ENCODE measurements at regions not wholly inside any gene's neighbourhood (a gene's known extent, or its start where the extent isn't known, plus 50 kb on each side); places are given as distances from the start of the nearest gene placed in this dataset.

DNA sequence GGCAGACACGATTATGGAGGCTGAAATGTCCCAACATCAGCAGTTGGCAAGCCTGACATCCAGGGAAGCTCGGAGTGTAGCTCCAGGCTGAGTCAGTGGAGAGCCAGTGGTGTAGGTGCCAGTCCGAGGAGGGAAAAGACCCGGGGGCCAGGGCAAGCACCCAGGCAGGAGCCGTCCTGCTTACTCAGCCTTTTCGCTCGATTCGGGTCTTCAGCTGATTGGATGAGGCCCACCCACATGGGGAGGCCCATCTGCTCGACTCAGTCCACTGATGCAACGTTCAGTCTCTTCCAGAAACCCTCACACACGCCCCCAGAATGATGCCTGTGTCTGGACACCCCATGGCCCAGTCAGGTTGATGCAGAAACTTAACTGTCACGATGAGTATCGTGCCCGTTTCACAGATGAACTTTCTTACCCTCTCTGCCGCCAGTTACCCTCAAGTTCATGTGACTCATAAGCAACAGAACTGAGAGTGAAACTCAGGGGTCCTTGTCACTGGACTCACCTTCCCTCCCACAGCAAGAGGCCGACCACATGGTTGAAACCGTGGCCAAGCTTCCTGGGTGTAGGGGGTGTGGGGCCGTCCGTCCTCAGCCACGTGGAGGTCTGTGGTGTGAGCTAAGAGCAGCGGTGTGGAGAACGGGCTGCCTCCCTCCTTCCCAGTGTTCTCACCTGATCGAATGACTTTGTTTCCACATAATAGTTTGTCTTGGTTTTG is 197.4 kb upstream of the HDAC4 start (continued):
- TF ChIP-seq CTCF (conservative IDR thresholded peaks at IDR 0.05; ENCODE audit: low read depth in 2 of 2), result no peak
- no peak for TF ChIP-seq ZNF114 (CRISPR knock-in tag; IDR thresholded peaks at IDR 0.05)
- TF ChIP-seq EZH2phosphoT487 (IDR thresholded peaks at IDR 0.05; ENCODE audit: unreplicated experiment), result no peak
- TF ChIP-seq, protein P1, sequence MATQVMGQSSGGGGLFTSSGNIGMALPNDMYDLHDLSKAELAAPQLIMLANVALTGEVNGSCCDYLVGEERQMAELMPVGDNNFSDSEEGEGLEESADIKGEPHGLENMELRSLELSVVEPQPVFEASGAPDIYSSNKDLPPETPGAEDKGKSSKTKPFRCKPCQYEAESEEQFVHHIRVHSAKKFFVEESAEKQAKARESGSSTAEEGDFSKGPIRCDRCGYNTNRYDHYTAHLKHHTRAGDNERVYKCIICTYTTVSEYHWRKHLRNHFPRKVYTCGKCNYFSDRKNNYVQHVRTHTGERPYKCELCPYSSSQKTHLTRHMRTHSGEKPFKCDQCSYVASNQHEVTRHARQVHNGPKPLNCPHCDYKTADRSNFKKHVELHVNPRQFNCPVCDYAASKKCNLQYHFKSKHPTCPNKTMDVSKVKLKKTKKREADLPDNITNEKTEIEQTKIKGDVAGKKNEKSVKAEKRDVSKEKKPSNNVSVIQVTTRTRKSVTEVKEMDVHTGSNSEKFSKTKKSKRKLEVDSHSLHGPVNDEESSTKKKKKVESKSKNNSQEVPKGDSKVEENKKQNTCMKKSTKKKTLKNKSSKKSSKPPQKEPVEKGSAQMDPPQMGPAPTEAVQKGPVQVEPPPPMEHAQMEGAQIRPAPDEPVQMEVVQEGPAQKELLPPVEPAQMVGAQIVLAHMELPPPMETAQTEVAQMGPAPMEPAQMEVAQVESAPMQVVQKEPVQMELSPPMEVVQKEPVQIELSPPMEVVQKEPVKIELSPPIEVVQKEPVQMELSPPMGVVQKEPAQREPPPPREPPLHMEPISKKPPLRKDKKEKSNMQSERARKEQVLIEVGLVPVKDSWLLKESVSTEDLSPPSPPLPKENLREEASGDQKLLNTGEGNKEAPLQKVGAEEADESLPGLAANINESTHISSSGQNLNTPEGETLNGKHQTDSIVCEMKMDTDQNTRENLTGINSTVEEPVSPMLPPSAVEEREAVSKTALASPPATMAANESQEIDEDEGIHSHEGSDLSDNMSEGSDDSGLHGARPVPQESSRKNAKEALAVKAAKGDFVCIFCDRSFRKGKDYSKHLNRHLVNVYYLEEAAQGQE (IDR thresholded peaks at IDR 0.05; ENCODE audit: unreplicated experiment), result no peak
- no peak for TF ChIP-seq JUNB (IDR thresholded peaks at IDR 0.05; ENCODE audit: unreplicated experiment)
- TF ChIP-seq CREB1 (CRISPR knock-in tag; IDR thresholded peaks at IDR 0.05; ENCODE audit: low read depth), result no peak
- TF ChIP-seq, protein P2, sequence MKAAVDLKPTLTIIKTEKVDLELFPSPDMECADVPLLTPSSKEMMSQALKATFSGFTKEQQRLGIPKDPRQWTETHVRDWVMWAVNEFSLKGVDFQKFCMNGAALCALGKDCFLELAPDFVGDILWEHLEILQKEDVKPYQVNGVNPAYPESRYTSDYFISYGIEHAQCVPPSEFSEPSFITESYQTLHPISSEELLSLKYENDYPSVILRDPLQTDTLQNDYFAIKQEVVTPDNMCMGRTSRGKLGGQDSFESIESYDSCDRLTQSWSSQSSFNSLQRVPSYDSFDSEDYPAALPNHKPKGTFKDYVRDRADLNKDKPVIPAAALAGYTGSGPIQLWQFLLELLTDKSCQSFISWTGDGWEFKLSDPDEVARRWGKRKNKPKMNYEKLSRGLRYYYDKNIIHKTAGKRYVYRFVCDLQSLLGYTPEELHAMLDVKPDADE (IDR thresholded peaks at IDR 0.05), result no peak
- no peak for TF ChIP-seq POLR2AphosphoS5 (IDR thresholded peaks at IDR 0.05; ENCODE audit: low read depth)
- no peak for TF ChIP-seq NANOG (IDR thresholded peaks at IDR 0.05; ENCODE audit: borderline replicate concordance)

- Histone ChIP-seq H3F3A (replicated peaks; ENCODE audit: low read depth) (no peaks in the 10 kb centered on the region), H4K20me1 (replicated peaks; ENCODE audit: insufficient read depth) (no peaks in the 10 kb centered on the region), H3K27ac (ENCODE audit: low read depth) (no peak overlapping the region), H3K4me3 (no peak overlapping the region), H3K27me3 (ENCODE audit: insufficient read depth) (no peaks in the 10 kb centered on the region), H3K36me3 (ENCODE audit: insufficient read depth) (no peaks in the 10 kb centered on the region), H3K79me2 (replicated peaks; ENCODE audit: insufficient read depth) (no peaks in the 10 kb centered on the region), H3K9me2 (ENCODE audit: insufficient read depth) (no peaks in the 10 kb centered on the region), H3K4me2 (no peak overlapping the region), H3K4me1 (ENCODE audit: insufficient read depth) (no peaks in the 10 kb centered on the region; the same call in 1 of the 2 replicates), H2AFZ (no peak overlapping the region)
- DNase-seq (ENCODE audit: low spot score) (no peak), ATAC-seq (no peak)
- peaks cover 7% of the 10 kb centered on the region for H3K4me1 Mint-ChIP-seq
- H3K9me3 Mint-ChIP-seq, result peaks cover 21% of the 10 kb centered on the region
- peaks cover 5% of the 10 kb centered on the region for H3K27me3 Mint-ChIP-seq (ENCODE audit: insufficient read depth, low read depth, poor library complexity)
- H3K4me3 Mint-ChIP-seq, result no peak overlapping the region
- no peak overlapping the region for H3K27ac Mint-ChIP-seq
- H3K36me3 Mint-ChIP-seq (ENCODE audit: low read depth), result peaks cover 4% of the 10 kb centered on the region
- TF ChIP-seq ZNF331 (CRISPR knock-in tag; IDR thresholded peaks at IDR 0.05; ENCODE audit: low read depth), result no peak
- TF ChIP-seq NANOG (IDR thresholded peaks at IDR 0.05; ENCODE audit: borderline replicate concordance), result no peak
- TF ChIP-seq, protein P3, sequence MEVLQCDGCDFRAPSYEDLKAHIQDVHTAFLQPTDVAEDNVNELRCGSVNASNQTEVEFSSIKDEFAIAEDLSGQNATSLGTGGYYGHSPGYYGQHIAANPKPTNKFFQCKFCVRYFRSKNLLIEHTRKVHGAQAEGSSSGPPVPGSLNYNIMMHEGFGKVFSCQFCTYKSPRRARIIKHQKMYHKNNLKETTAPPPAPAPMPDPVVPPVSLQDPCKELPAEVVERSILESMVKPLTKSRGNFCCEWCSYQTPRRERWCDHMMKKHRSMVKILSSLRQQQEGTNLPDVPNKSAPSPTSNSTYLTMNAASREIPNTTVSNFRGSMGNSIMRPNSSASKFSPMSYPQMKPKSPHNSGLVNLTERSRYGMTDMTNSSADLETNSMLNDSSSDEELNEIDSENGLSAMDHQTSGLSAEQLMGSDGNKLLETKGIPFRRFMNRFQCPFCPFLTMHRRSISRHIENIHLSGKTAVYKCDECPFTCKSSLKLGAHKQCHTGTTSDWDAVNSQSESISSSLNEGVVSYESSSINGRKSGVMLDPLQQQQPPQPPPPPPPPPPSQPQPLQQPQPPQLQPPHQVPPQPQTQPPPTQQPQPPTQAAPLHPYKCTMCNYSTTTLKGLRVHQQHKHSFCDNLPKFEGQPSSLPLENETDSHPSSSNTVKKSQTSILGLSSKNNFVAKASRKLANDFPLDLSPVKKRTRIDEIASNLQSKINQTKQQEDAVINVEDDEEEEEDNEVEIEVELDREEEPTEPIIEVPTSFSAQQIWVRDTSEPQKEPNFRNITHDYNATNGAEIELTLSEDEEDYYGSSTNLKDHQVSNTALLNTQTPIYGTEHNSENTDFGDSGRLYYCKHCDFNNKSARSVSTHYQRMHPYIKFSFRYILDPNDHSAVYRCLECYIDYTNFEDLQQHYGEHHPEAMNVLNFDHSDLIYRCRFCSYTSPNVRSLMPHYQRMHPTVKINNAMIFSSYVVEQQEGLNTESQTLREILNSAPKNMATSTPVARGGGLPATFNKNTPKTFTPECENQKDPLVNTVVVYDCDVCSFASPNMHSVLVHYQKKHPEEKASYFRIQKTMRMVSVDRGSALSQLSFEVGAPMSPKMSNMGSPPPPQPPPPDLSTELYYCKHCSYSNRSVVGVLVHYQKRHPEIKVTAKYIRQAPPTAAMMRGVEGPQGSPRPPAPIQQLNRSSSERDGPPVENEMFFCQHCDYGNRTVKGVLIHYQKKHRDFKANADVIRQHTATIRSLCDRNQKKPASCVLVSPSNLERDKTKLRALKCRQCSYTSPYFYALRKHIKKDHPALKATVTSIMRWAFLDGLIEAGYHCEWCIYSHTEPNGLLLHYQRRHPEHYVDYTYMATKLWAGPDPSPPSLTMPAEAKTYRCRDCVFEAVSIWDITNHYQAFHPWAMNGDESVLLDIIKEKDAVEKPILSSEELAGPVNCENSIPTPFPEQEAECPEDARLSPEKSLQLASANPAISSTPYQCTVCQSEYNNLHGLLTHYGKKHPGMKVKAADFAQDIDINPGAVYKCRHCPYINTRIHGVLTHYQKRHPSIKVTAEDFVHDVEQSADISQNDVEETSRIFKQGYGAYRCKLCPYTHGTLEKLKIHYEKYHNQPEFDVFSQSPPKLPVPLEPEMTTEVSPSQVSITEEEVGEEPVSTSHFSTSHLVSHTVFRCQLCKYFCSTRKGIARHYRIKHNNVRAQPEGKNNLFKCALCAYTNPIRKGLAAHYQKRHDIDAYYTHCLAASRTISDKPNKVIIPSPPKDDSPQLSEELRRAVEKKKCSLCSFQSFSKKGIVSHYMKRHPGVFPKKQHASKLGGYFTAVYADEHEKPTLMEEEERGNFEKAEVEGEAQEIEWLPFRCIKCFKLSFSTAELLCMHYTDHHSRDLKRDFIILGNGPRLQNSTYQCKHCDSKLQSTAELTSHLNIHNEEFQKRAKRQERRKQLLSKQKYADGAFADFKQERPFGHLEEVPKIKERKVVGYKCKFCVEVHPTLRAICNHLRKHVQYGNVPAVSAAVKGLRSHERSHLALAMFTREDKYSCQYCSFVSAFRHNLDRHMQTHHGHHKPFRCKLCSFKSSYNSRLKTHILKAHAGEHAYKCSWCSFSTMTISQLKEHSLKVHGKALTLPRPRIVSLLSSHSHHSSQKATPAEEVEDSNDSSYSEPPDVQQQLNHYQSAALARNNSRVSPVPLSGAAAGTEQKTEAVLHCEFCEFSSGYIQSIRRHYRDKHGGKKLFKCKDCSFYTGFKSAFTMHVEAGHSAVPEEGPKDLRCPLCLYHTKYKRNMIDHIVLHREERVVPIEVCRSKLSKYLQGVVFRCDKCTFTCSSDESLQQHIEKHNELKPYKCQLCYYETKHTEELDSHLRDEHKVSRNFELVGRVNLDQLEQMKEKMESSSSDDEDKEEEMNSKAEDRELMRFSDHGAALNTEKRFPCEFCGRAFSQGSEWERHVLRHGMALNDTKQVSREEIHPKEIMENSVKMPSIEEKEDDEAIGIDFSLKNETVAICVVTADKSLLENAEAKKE (CRISPR knock-in tag; IDR thresholded peaks at IDR 0.05), result no peak
- TF ChIP-seq EZH2 (IDR thresholded peaks at IDR 0.05; ENCODE audit: low read depth, unreplicated experiment), result no peak
- TF ChIP-seq POLR2AphosphoS5 (IDR thresholded peaks at IDR 0.05; ENCODE audit: low read depth), result no peak
- TF ChIP-seq JUNB (IDR thresholded peaks at IDR 0.05; ENCODE audit: unreplicated experiment), result no peak
- TF ChIP-seq CREB1 (CRISPR knock-in tag; IDR thresholded peaks at IDR 0.05; ENCODE audit: low read depth), result no peak
Observed at GRCh38 chr2:239597216-239597615, 196.4 kb upstream of the HDAC4 start.
